Neuronal stem cell (in vitro differentiated cells): ENCODE measurements at regions not wholly inside any gene's neighbourhood (a gene's known extent, or its start where the extent isn't known, plus 50 kb on each side); places are given as distances from the start of the nearest gene placed in this dataset.

Experiments used
- DNase-seq: peaks from one replicate; pipeline ENCODE4 v3.0.0-alpha.2; 2013; ENCODE audit warnings: low spot score
- H2AFZ ChIP-seq: one replicate; pipeline ENCODE4 v1.6.1; 2013; ENCODE audit warnings: mild to moderate bottlenecking, low read length, inconsistent platforms
- H2AK5ac ChIP-seq: 2 replicates; pipeline ENCODE4 v1.6.1; 2013; ENCODE audit warnings: low read depth, mild to moderate bottlenecking, inconsistent platforms, low read length, moderate library complexity, mixed read lengths
- H2BK120ac ChIP-seq: 2 replicates; pipeline ENCODE4 v1.6.1; 2013; ENCODE audit warnings: low read depth, mild to moderate bottlenecking, inconsistent platforms, low read length, moderate library complexity, mixed read lengths
- H2BK12ac ChIP-seq: one replicate; pipeline ENCODE4 v1.6.1; 2013; ENCODE audit warnings: low read length, inconsistent platforms
- H2BK15ac ChIP-seq: 2 replicates; pipeline ENCODE4 v1.6.1; 2013; ENCODE audit warnings: mild to moderate bottlenecking, low read length, inconsistent platforms, mixed read lengths
- H2BK5ac ChIP-seq: one replicate; pipeline ENCODE4 v1.6.1; 2013; ENCODE audit warnings: inconsistent platforms, mild to moderate bottlenecking, low read length, moderate library complexity
- H3K14ac ChIP-seq: one replicate; pipeline ENCODE4 v1.6.1; 2013; ENCODE audit warnings: low read length, inconsistent platforms
- H3K18ac ChIP-seq: 2 replicates; pipeline ENCODE4 v1.6.1; 2013; ENCODE audit warnings: low read length, inconsistent platforms
- H3K23ac ChIP-seq: 2 replicates; pipeline ENCODE4 v1.6.1; 2013; ENCODE audit warnings: low read depth, mild to moderate bottlenecking, mixed read lengths, low read length, inconsistent platforms; ENCODE audit not compliant: poor library complexity
- H3K27ac ChIP-seq: replicated peaks from 3 replicates; pipeline ENCODE4 v1.5.1; 2013; ENCODE audit warnings: low read length, inconsistent platforms
- H3K27me3 ChIP-seq, 3 experiments: 2 replicates each; pipeline ENCODE4 v1.6.1; 2013; ENCODE audit warnings: low read length in 3 of 3, mild to moderate bottlenecking in 2 of 3, inconsistent platforms in 1 of 3, low read depth in 1 of 3, mixed read lengths in 1 of 3, moderate library complexity in 1 of 3; ENCODE audit not compliant: control insufficient read depth in 3 of 3, insufficient read depth in 3 of 3
- H3K36me3 ChIP-seq, 2 donors: replicated peaks in 1 of 2; 2 replicates each; pipeline ENCODE4 v1.6.1; 2013; ENCODE audit warnings: low read length in 2 of 2; ENCODE audit not compliant: control insufficient read depth in 2 of 2, insufficient read depth in 2 of 2
- H3K4ac ChIP-seq: 2 replicates; pipeline ENCODE4 v1.6.1; 2013; ENCODE audit warnings: inconsistent platforms, mild to moderate bottlenecking, low read length, moderate library complexity
- H3K4me1 ChIP-seq, 2 donors: 1 replicate in 1 of 2; 2 replicates in 1 of 2; pipeline ENCODE4 v1.6.1; 2013; ENCODE audit warnings: low read length in 2 of 2, low read depth in 1 of 2; ENCODE audit not compliant: control insufficient read depth in 2 of 2, insufficient read depth in 1 of 2
- H3K4me2 ChIP-seq: one replicate; pipeline ENCODE4 v1.6.1; 2013; ENCODE audit warnings: mild to moderate bottlenecking, low read length, inconsistent platforms; ENCODE audit not compliant: insufficient read depth, poor library complexity, severe bottlenecking
- H3K4me3 ChIP-seq, 2 donors: 2 replicates each; pipeline ENCODE4 v1.5.1; 2013; ENCODE audit warnings: low read length in 2 of 2, mild to moderate bottlenecking in 2 of 2, inconsistent platforms in 1 of 2, moderate library complexity in 1 of 2
- H3K79me1 ChIP-seq: one replicate; pipeline ENCODE4 v1.6.1; 2013; ENCODE audit warnings: low read depth, mild to moderate bottlenecking, inconsistent platforms, low read length, moderate library complexity
- H3K9ac ChIP-seq: one replicate; pipeline ENCODE4 v1.6.1; 2013; ENCODE audit warnings: mild to moderate bottlenecking, low read depth, low read length, inconsistent platforms; ENCODE audit not compliant: poor library complexity
- H3K9me3 ChIP-seq, 2 donors: replicated peaks in 1 of 2; 2 replicates each; pipeline versions ENCODE3 to v1.6.1; 2013; ENCODE audit warnings: low read length in 2 of 2, mild to moderate bottlenecking in 2 of 2, inconsistent platforms in 1 of 2, low read depth in 1 of 2, mixed read lengths in 1 of 2, moderate library complexity in 1 of 2; ENCODE audit not compliant: control insufficient read depth in 2 of 2, insufficient read depth in 1 of 2
- H4K8ac ChIP-seq: one replicate; pipeline ENCODE4 v1.6.1; 2013; ENCODE audit warnings: low read depth, mild to moderate bottlenecking, inconsistent platforms, low read length, moderate library complexity
- H4K91ac ChIP-seq: one replicate; pipeline ENCODE4 v1.6.1; 2013; ENCODE audit warnings: low read length, low read depth, mild to moderate bottlenecking, inconsistent platforms; ENCODE audit not compliant: poor library complexity
- WGBS, 2 donors: extraction: QIAGEN DNeasy Blood & Tissue Kit; methylation state at CpG; one replicate each; pipeline ENCODE4 v1.1.7; 2013; ENCODE audit warnings: missing lambda C conversion rate in 2 of 2, mixed read lengths in 1 of 2; ENCODE audit not compliant: insufficient read length in 2 of 2, insufficient replicate concordance in 1 of 2; ENCODE audit errors: extremely low coverage in 2 of 2; 5-methylcytosine and 5-hydroxymethylcytosine counted together

DNA sequence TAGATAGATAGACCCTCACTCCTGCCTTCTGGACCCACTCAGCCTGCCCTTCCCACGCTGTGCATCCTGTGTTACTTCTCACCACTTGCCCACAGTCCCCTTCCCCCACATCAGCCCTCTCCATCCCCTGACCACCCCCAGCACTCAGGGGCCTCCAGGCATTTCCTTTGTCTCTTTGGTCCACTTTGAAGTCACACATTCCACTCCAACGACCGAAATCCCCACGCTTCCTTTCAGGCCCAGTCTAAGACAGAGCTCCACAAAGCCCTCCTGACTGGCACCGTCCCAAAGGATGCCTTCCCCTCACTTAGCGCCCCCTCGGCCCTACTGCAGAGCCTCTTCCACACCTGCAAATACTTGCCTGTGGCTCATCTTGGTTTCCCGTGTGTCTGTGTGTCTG is 83.8 kb downstream of the FOXF2 start:
- Histone ChIP-seq H4K91ac (no peak overlapping the region), H3K9ac (no peak overlapping the region), H3K9me3 (no peaks in the 10 kb centered on the region), H3K27ac (no peak overlapping the region), H2BK15ac (no peak overlapping the region), H3K18ac (no peak overlapping the region), H3K4me3 (no peak overlapping the region), H3K79me1 (no peaks in the 10 kb centered on the region), H2AFZ (peak overlapping the region; percentile 38), H3K27me3 (no peaks in the 10 kb centered on the region), H2BK120ac (no peak overlapping the region), H3K4me1 (peaks cover 0 to 6% of the 10 kb centered on the region in 2 donors), H3K14ac (no peak overlapping the region), H2AK5ac (no peak overlapping the region), H3K4me2 (no peak overlapping the region), H2BK5ac (no peak overlapping the region), H4K8ac (no peak overlapping the region), H3K23ac (no peak overlapping the region), H3K36me3 (no peaks in the 10 kb centered on the region), H2BK12ac (no peak overlapping the region), H3K4ac (no peak overlapping the region)
- WGBS, 2 donors: no CpG with 5 or more reads among the region's 8 CpGs
- no peak for DNase-seq

DNA sequence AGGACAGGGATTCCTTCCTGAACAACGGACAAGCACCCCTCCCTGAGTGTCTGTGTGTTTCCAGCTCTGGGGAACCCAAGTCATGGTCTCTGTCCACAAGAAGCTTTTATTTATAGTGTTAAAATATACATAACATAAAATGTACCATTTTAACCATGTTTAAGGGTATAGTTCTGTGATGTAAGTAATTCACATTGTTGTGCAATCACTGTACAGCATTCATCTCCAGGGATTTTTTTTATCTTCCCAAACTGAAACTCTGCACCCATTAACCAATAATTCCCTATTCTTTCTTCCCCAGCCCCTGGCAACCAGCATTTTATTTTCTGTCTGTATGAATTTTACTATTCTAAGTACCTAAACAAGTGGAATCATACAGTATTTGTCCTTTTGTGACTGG is 84.2 kb downstream of the FOXF2 start:
- no peak overlapping the region for H2BK5ac ChIP-seq
- H3K14ac ChIP-seq: no peak overlapping the region
- no peak for DNase-seq
- H2AFZ ChIP-seq: peak overlapping the region; percentile 38
- H3K36me3 ChIP-seq: peaks cover 0 to 1% of the 10 kb centered on the region in 2 donors
- H3K23ac ChIP-seq: no peak overlapping the region
- no peak overlapping the region for H3K4me2 ChIP-seq
- no peak overlapping the region for H4K8ac ChIP-seq
- peaks cover 0 to 2% of the 10 kb centered on the region in 2 donors for H3K9me3 ChIP-seq
- no peak overlapping the region for H3K18ac ChIP-seq
- no peak overlapping the region for H4K91ac ChIP-seq
- H3K4me1 ChIP-seq: peaks cover 0 to 4% of the 10 kb centered on the region in 2 donors
- no peaks in the 10 kb centered on the region for H3K27me3 ChIP-seq
- no peak overlapping the region for H3K4me3 ChIP-seq
- no peak overlapping the region for H3K4ac ChIP-seq
- no peak overlapping the region for H2BK12ac ChIP-seq
- no peak overlapping the region for H3K9ac ChIP-seq
- no peak overlapping the region for H2BK120ac ChIP-seq
- no peak overlapping the region for H2BK15ac ChIP-seq
- H3K27ac ChIP-seq: no peak overlapping the region
- H3K79me1 ChIP-seq: no peaks in the 10 kb centered on the region
- no CpG with 5 or more reads among the region's 1 CpG for WGBS, 2 donors
- H2AK5ac ChIP-seq: no peak overlapping the region

DNA sequence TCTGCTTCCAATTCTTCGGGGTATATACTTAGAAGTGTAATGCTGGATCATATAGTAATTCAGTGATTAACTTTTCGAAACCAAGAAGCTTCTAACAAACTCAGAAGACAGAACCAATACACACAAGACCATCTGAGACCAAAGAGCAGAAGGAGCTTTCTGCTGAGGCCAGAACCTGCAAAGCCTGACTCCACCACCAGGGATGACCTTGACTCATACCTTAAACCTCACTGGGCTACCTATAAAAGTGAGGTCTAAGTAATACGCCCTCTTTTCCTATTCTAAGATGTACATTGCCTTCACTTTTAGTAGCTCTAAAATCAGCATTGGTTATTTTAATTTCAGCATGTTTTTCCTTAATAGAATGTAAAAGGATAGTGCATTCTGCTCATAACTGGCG is 84.8 kb downstream of the FOXF2 start:
- Histone ChIP-seq H3K4me2 (no peak overlapping the region), H3K27me3 (no peaks in the 10 kb centered on the region), H3K79me1 (no peaks in the 10 kb centered on the region), H4K91ac (no peak overlapping the region), H3K23ac (no peak overlapping the region), H3K4me3 (no peak overlapping the region), H2BK120ac (no peak overlapping the region), H2AK5ac (no peak overlapping the region), H3K36me3 (peaks cover 0 to 1% of the 10 kb centered on the region in 2 donors), H3K4ac (no peak overlapping the region), H2BK12ac (no peak overlapping the region), H2BK15ac (no peak overlapping the region), H3K14ac (no peak overlapping the region), H3K18ac (no peak overlapping the region), H3K4me1 (peaks cover 0 to 4% of the 10 kb centered on the region in 2 donors), H3K9ac (no peak overlapping the region), H4K8ac (no peak overlapping the region), H3K27ac (no peak overlapping the region), H2BK5ac (no peak overlapping the region), H3K9me3 (peaks cover 0 to 3% of the 10 kb centered on the region in 2 donors), H2AFZ (no peak overlapping the region)
- no CpG with 5 or more reads among the region's 4 CpGs for WGBS, 2 donors
- no peak for DNase-seq

DNA sequence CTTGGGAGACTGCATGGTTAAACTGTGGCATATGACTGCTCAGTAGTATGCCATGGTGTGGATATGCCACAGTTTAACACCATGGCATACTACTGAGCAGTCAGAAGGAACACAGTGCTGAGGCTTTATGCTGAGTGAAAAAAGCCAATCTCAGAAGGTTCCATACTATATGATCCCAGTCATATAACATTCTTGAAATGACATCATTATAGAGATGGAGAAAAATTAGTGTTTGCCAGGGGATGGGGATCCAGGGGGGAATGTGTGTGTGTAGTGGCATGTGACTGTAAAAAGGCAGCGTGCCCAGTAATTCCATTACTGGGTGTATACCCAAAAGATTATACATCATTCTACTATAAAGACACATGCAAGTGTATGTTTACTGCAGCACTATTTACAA is 85.8 kb downstream of the FOXF2 start:
- Histone ChIP-seq H3K4me2 (no peak overlapping the region), H3K27me3 (no peaks in the 10 kb centered on the region), H3K9me3 (peaks cover 0 to 3% of the 10 kb centered on the region in 2 donors), H2BK15ac (no peak overlapping the region), H3K79me1 (no peaks in the 10 kb centered on the region), H2AK5ac (no peak overlapping the region), H3K4me3 (no peak overlapping the region), H3K18ac (no peak overlapping the region), H2BK120ac (no peak overlapping the region), H3K4me1 (peaks cover 0 to 4% of the 10 kb centered on the region in 2 donors), H2AFZ (no peak overlapping the region), H4K8ac (no peak overlapping the region), H4K91ac (no peak overlapping the region), H3K9ac (no peak overlapping the region), H3K23ac (no peak overlapping the region), H3K4ac (no peak overlapping the region), H2BK5ac (no peak overlapping the region), H3K27ac (no peak overlapping the region), H3K36me3 (peaks cover 0 to 1% of the 10 kb centered on the region in 2 donors), H2BK12ac (no peak overlapping the region), H3K14ac (no peak overlapping the region)
- no CpG with 5 or more reads among the region's 1 CpG for WGBS, 2 donors
- no peak for DNase-seq
